ENCODE measurements at regions not wholly inside any gene's neighbourhood (a gene's known extent, or its start where the extent isn't known, plus 50 kb on each side); places are given as distances from the start of the nearest gene placed in this dataset.

DNA sequence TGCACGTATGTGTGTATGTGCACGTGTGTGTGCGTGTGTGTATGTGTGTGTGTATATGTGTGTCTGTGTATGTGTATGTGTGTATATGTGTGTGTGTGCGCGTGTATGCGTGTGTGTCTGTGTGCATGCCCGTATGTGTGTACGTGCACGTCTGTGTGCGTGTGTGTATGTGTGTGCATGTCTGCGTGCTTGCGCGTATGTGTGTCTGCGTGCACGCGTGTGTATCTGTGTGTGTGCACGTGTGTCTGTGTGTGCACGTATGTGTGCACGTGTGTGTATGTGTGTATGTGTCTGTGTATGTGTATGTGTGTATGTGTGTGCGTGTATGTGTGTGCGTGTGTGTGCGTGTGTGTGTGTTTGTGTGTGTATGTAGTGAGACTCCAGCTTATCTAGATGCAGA lies 97.5 kb upstream of the SPATS2L start:
- no peak for TF ChIP-seq EZH2 (IDR thresholded peaks at IDR 0.05; ENCODE audit: insufficient read depth, low read length)
- TF ChIP-seq, protein P1, sequence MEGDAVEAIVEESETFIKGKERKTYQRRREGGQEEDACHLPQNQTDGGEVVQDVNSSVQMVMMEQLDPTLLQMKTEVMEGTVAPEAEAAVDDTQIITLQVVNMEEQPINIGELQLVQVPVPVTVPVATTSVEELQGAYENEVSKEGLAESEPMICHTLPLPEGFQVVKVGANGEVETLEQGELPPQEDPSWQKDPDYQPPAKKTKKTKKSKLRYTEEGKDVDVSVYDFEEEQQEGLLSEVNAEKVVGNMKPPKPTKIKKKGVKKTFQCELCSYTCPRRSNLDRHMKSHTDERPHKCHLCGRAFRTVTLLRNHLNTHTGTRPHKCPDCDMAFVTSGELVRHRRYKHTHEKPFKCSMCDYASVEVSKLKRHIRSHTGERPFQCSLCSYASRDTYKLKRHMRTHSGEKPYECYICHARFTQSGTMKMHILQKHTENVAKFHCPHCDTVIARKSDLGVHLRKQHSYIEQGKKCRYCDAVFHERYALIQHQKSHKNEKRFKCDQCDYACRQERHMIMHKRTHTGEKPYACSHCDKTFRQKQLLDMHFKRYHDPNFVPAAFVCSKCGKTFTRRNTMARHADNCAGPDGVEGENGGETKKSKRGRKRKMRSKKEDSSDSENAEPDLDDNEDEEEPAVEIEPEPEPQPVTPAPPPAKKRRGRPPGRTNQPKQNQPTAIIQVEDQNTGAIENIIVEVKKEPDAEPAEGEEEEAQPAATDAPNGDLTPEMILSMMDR (IDR thresholded peaks at IDR 0.05; ENCODE audit: insufficient read depth, low read depth, low read length) = no peak

All from astrocyte (in vitro differentiated cells and primary cell).